Glutamatergic neuron (in vitro differentiated cells): ENCODE measurements at regions not wholly inside any gene's neighbourhood (a gene's known extent, or its start where the extent isn't known, plus 50 kb on each side); places are given as distances from the start of the nearest gene placed in this dataset.

Source experiments
- DNase-seq: peaks from one replicate; pipeline ENCODE4 v3.0.0; 2022
- H3K27ac Mint-ChIP-seq: one replicate; pipeline ENCODE4 v1.8.0; 2020; ENCODE audit warnings: mild to moderate bottlenecking, mixed read lengths, inconsistent platforms; ENCODE audit not compliant: unreplicated experiment
- H3K27me3 Mint-ChIP-seq: one replicate; pipeline ENCODE4 v1.8.0; 2020; ENCODE audit warnings: mild to moderate bottlenecking, moderate library complexity, mixed read lengths, inconsistent platforms; ENCODE audit not compliant: unreplicated experiment
- H3K36me3 Mint-ChIP-seq: one replicate; pipeline ENCODE4 v1.8.0; 2020; ENCODE audit warnings: mild to moderate bottlenecking, mixed read lengths, inconsistent platforms; ENCODE audit not compliant: unreplicated experiment
- H3K4me1 Mint-ChIP-seq: one replicate; pipeline ENCODE4 v1.8.0; 2020; ENCODE audit warnings: mild to moderate bottlenecking, low read depth, mixed read lengths, inconsistent platforms; ENCODE audit not compliant: unreplicated experiment
- H3K4me3 Mint-ChIP-seq: one replicate; pipeline ENCODE4 v1.8.0; 2020; ENCODE audit warnings: mild to moderate bottlenecking, mixed read lengths, inconsistent platforms; ENCODE audit not compliant: unreplicated experiment
- H3K9me3 Mint-ChIP-seq: one replicate; pipeline ENCODE4 v1.8.0; 2020; ENCODE audit warnings: mild to moderate bottlenecking, moderate library complexity, mixed read lengths, inconsistent platforms; ENCODE audit not compliant: unreplicated experiment
- CTCF ChIP-seq: fragments of 200-600 bp; sonication (generic); IDR thresholded peaks from one replicate; pipeline ENCODE4 v1.5.0; 2021; ENCODE audit not compliant: partially characterized antibody, unreplicated experiment

GRCh38 chr1:221100611-221101010 lies 221.4 kb downstream of the HLX start:
- Mint-ChIP-seq H3K27ac (no peak overlapping the region), H3K27me3 (peaks cover 2% of the 10 kb centered on the region), H3K4me3 (no peak overlapping the region), H3K9me3 (peaks cover 6% of the 10 kb centered on the region), H3K4me1 (peaks cover 6% of the 10 kb centered on the region), H3K36me3 (no peaks in the 10 kb centered on the region)
- TF ChIP-seq CTCF: no peak
- DNase-seq: no peak

GRCh38 chr1:221101807-221102605 lies 222.8 kb downstream of the HLX start:
- Mint-ChIP-seq H3K4me3 (no peak overlapping the region), H3K27me3 (peaks cover 2% of the 10 kb centered on the region), H3K4me1 (peaks cover 6% of the 10 kb centered on the region), H3K36me3 (no peaks in the 10 kb centered on the region), H3K9me3 (peaks cover 6% of the 10 kb centered on the region), H3K27ac (no peak overlapping the region)
- DNase-seq: no peak
- no peak for TF ChIP-seq CTCF

- H3K36me3 Mint-ChIP-seq: no peaks in the 10 kb centered on the region
- TF ChIP-seq CTCF: no peak
- no peaks in the 10 kb centered on the region for H3K27me3 Mint-ChIP-seq
- H3K4me3 Mint-ChIP-seq: no peak overlapping the region
- H3K9me3 Mint-ChIP-seq: no peaks in the 10 kb centered on the region
- H3K27ac Mint-ChIP-seq: no peak overlapping the region
- no peaks in the 10 kb centered on the region for H3K4me1 Mint-ChIP-seq
- DNase-seq: no peak
Measured at GRCh38 chr1:221104596-221104995, 225.4 kb downstream of the HLX start.

GRCh38 chr1:221105578-221105977 lies 226.3 kb downstream of the HLX start:
- TF ChIP-seq CTCF: no peak
- Mint-ChIP-seq H3K27me3 (no peaks in the 10 kb centered on the region), H3K27ac (no peak overlapping the region), H3K36me3 (no peaks in the 10 kb centered on the region), H3K9me3 (no peaks in the 10 kb centered on the region), H3K4me3 (no peak overlapping the region), H3K4me1 (no peaks in the 10 kb centered on the region)
- DNase-seq: no peak

GRCh38 chr1:221106616-221107015 lies 227.4 kb downstream of the HLX start:
- H3K27ac Mint-ChIP-seq: no peak overlapping the region
- DNase-seq: no peak
- no peaks in the 10 kb centered on the region for H3K9me3 Mint-ChIP-seq
- no peaks in the 10 kb centered on the region for H3K36me3 Mint-ChIP-seq
- no peak for TF ChIP-seq CTCF
- no peaks in the 10 kb centered on the region for H3K4me1 Mint-ChIP-seq
- no peak overlapping the region for H3K4me3 Mint-ChIP-seq
- H3K27me3 Mint-ChIP-seq: no peaks in the 10 kb centered on the region
